Transverse colon (tissue), 4 donors: ENCODE measurements at regions not wholly inside any gene's neighbourhood (a gene's known extent, or its start where the extent isn't known, plus 50 kb on each side); places are given as distances from the start of the nearest gene placed in this dataset.

ENCODE experiments used
- DNase-seq: peaks from one replicate; pipeline ENCODE4 v3.0.0-alpha.2; 2019
- H3K27ac ChIP-seq, 4 donors: fragments of 200-600 bp; sonication (generic); 2 replicates each; pipeline ENCODE4 v1.5.1; 2016 to 2018; ENCODE audit warnings: inconsistent platforms in 4 of 4
- H3K27me3 ChIP-seq: fragments of 200-600 bp; sonication (generic); 2 replicates; pipeline ENCODE4 v1.5.1; 2017; ENCODE audit warnings: inconsistent platforms
- H3K36me3 ChIP-seq, 4 donors: fragments of 200-600 bp; sonication (generic); 2 replicates each; pipeline ENCODE4 v1.5.1; 2017 to 2019; ENCODE audit warnings: inconsistent platforms in 4 of 4
- H3K4me1 ChIP-seq, 4 donors: fragments of 200-600 bp; sonication (generic); 2 replicates each; pipeline ENCODE4 v1.5.1; 2017 to 2020; ENCODE audit warnings: inconsistent platforms in 4 of 4
- H3K4me3 ChIP-seq, 4 donors: fragments of 200-600 bp; sonication (generic); 1 replicate in 1 of 4; 2 replicates in 3 of 4; pipeline versions ENCODE4 v1.5.1 to v1.6.1; 2017 to 2019; ENCODE audit warnings: inconsistent platforms in 4 of 4
- H3K9me3 ChIP-seq, 2 donors: fragments of 200-600 bp; sonication (generic); 2 replicates each; pipeline ENCODE4 v1.5.1; 2017 to 2019; ENCODE audit warnings: inconsistent platforms in 2 of 2
- CTCF ChIP-seq, 5 experiments: fragments of 200-600 bp in 3 of 5; fragments of 450-650 bp in 2 of 5; sonication (generic) in 3 of 5; IDR thresholded peaks; 1 replicate in 2 of 5; 2 replicates in 3 of 5; pipeline ENCODE4 v1.5.1; 2016 to 2017; ENCODE audit warnings: antibody characterized with exemption in 5 of 5, inconsistent platforms in 3 of 5, mild to moderate bottlenecking in 2 of 5, moderate library complexity in 1 of 5
- EP300 ChIP-seq: sonication (generic); formaldehyde crosslinking; IDR thresholded peaks from one replicate; pipeline ENCODE4 v1.6.1; 2017; ENCODE audit warnings: antibody characterized with exemption, low read depth
- POLR2A ChIP-seq: fragments of 450-650 bp; IDR thresholded peaks from one replicate; pipeline ENCODE4 v1.6.1; 2016; ENCODE audit warnings: antibody characterized with exemption, mild to moderate bottlenecking, moderate library complexity
- POLR2AphosphoS5 ChIP-seq, 3 donors: sonication (generic); formaldehyde crosslinking; IDR thresholded peaks; one replicate each; pipeline ENCODE4 v1.6.1; 2016; ENCODE audit warnings: antibody characterized with exemption in 3 of 3
- WGBS, 2 donors: methylation state at CpG; one replicate each; pipeline ENCODE4 v1.1.5; 2018; ENCODE audit warnings: low coverage in 1 of 2; 5-methylcytosine and 5-hydroxymethylcytosine counted together
- in situ Hi-C, 4 donors: fragments of 200-750 bp; cut with MboI; loops; one replicate each; pipeline versions ENCODE4 v1.15.0 to v1.15.1; 2017; ENCODE audit warnings: low sequenced_read_pairs in 3 of 4, low pct_ligation_motif_present in 1 of 4, low pct_unique_long_range_greater_than_20kb in 1 of 4
- intact Hi-C: fragments of 100-400 bp; cut with DNase I; formaldehyde crosslinking; loops from one replicate; pipeline ENCODE4 v1.15.1; 2023; ENCODE audit warnings: low total_unique reads

- TF ChIP-seq CTCF (IDR thresholded peaks at IDR 0.05) = no peak
- TF ChIP-seq POLR2A = no peak
- no peak for TF ChIP-seq EP300
- no peak for TF ChIP-seq POLR2AphosphoS5 (IDR thresholded peaks at IDR 0.05)
- in situ Hi-C loops = no loop called here
- Histone ChIP-seq H3K9me3 (no peaks in the 10 kb centered on the region), H3K27me3 (no peaks in the 10 kb centered on the region), H3K4me3 (no peak overlapping the region), H3K27ac (no peak overlapping the region), H3K36me3 (no peaks in the 10 kb centered on the region), H3K4me1 (peaks cover 0 to 5% (median 0%) of the 10 kb centered on the region in 4 donors)
- no peak for DNase-seq
- intact Hi-C loops = no loop called here
- WGBS, 2 donors = 44 to 64% methylated on average over 7 to 12 of the region's 12 CpGs
These were observed 115.5 kb downstream of the TNFAIP3 start for GRCh38 chr6:137982418-137983189.

- Histone ChIP-seq H3K9me3 (no peaks in the 10 kb centered on the region), H3K36me3 (no peaks in the 10 kb centered on the region), H3K27me3 (no peaks in the 10 kb centered on the region), H3K27ac (no peak overlapping the region), H3K4me3 (no peak overlapping the region), H3K4me1 (peaks cover 0 to 3% (median 0%) of the 10 kb centered on the region in 4 donors)
- TF ChIP-seq POLR2A (no peak), EP300 (no peak), CTCF (IDR thresholded peaks at IDR 0.05) (no peak)
- DNase-seq = no peak
- in situ Hi-C loops = no loop called here
- 80 to 81% methylated on average over 3 to 5 of the region's 5 CpGs for WGBS, 2 donors
- intact Hi-C loops = no loop called here
These were observed 116.2 kb downstream of the TNFAIP3 start for GRCh38 chr6:137983269-137983668.

GRCh38 chr6:137989664-137990063, 117.6 kb downstream of the PERP start:
- no peaks in the 10 kb centered on the region for H3K4me1 ChIP-seq
- no peaks in the 10 kb centered on the region for H3K27me3 ChIP-seq
- no peak for DNase-seq
- intact Hi-C loops (no loop called here), in situ Hi-C loops (no loop called here)
- no peak overlapping the region for H3K4me3 ChIP-seq
- no peak for TF ChIP-seq CTCF (IDR thresholded peaks at IDR 0.05)
- no peak for TF ChIP-seq EP300
- TF ChIP-seq POLR2A = no peak
- no peak for TF ChIP-seq POLR2AphosphoS5 (IDR thresholded peaks at IDR 0.05)
- H3K36me3 ChIP-seq = no peaks in the 10 kb centered on the region
- no peak overlapping the region for H3K27ac ChIP-seq
- no peaks in the 10 kb centered on the region for H3K9me3 ChIP-seq
- 71 to 84% methylated on average over 1 to 4 of the region's 4 CpGs for WGBS, 2 donors

GRCh38 chr6:137995371-137995770, 111.8 kb downstream of the PERP start:
- no peaks in the 10 kb centered on the region for H3K27me3 ChIP-seq
- in situ Hi-C loops (no loop called here), intact Hi-C loops (no loop called here)
- no peaks in the 10 kb centered on the region for H3K36me3 ChIP-seq
- no peak overlapping the region for H3K27ac ChIP-seq
- no peak for DNase-seq
- H3K4me1 ChIP-seq = no peaks in the 10 kb centered on the region
- H3K9me3 ChIP-seq = no peaks in the 10 kb centered on the region
- H3K4me3 ChIP-seq = no peak overlapping the region
- no peak for TF ChIP-seq POLR2AphosphoS5 (IDR thresholded peaks at IDR 0.05)
- no peak for TF ChIP-seq CTCF (IDR thresholded peaks at IDR 0.05)
- WGBS, 2 donors = 91% methylated on average over 1 of the region's 1 CpG; no CpG with 5 or more reads in 1 of the 2 donors
